ENCODE measurements at regions not wholly inside any gene's neighbourhood (a gene's known extent, or its start where the extent isn't known, plus 50 kb on each side); places are given as distances from the start of the nearest gene placed in this dataset.

GRCh38 chr3:30496066-30496966, 110.1 kb upstream of the TGFBR2 start:
- peak overlapping the region; percentile 98 for H2BK15ac ChIP-seq (ENCODE audit: low read depth, low read length)
- H3K4ac ChIP-seq (ENCODE audit: low read depth, low read length): peak overlapping the region; percentile 82
- no peaks in the 10 kb centered on the region for H4K20me1 ChIP-seq (ENCODE audit: insufficient read depth, low read length)
- H3K18ac ChIP-seq (ENCODE audit: low read depth, low read length): peak overlapping the region; percentile 71
- peaks cover 16% of the 10 kb centered on the region for H3K4me1 ChIP-seq (ENCODE audit: control insufficient read depth, insufficient read depth, low read length)
- peak overlapping the region; percentile 46 for H3K14ac ChIP-seq (replicated peaks; ENCODE audit: low read depth, low read length)
- peak overlapping the region; percentile 89 for H2BK120ac ChIP-seq (ENCODE audit: low read depth, low read length)
- H3K27me3 ChIP-seq (ENCODE audit: control insufficient read depth, insufficient read depth, low read length): no peaks in the 10 kb centered on the region
- no peaks in the 10 kb centered on the region for H3K9me3 ChIP-seq (ENCODE audit: control insufficient read depth, insufficient read depth, low read length)
- peak overlapping the region; percentile 48; the same call in 1 of the 2 replicates for H3K56ac ChIP-seq (ENCODE audit: extremely low read depth, insufficient read depth, low read length)
- peak overlapping the region; percentile 37 for H3K4me2 ChIP-seq (ENCODE audit: low read depth, low read length)
- H4K91ac ChIP-seq (ENCODE audit: insufficient read depth, low read depth, low read length): peak overlapping the region; percentile 82
- no peak overlapping the region for H3K4me3 ChIP-seq (ENCODE audit: insufficient read depth, low read depth, low read length)
- intact Hi-C loops (cut with micrococcal nuclease) (loop anchor here (2.0 to 5.0 kb wide), 2 partner anchors 110 to 196 kb away; partner anchors contain the start of gene TGFBR2), dilution Hi-C loops (cut with HindIII; ENCODE audit: low sequenced_read_pairs, unreplicated experiment) (no loop called here), in situ Hi-C loops (cut with MboI; ENCODE audit: low sequenced_read_pairs) (no loop called here)
- 11% methylated on average over 7 of the region's 15 CpGs; no CpG with 5 or more reads in 1 of the 2 experiments for WGBS, 2 experiments (ENCODE audit: extremely low coverage in 2 of 2, insufficient read length in 1 of 2)
- H3K79me1 ChIP-seq (ENCODE audit: low read depth in 1 of 2, low read length in 2 of 2): no peaks in the 10 kb centered on the region
- no TSS peak for BruUV-seq (replicated peaks)
- no peak overlapping the region for H2AK9ac ChIP-seq (replicated peaks; ENCODE audit: low read depth, low read length, poor library complexity)
- H2BK20ac ChIP-seq (ENCODE audit: low read depth, low read length): peak overlapping the region; percentile 94
- peak overlapping the region; percentile 75 for H2AK5ac ChIP-seq (ENCODE audit: low read depth, low read length)
- ATAC-seq (ENCODE audit: low read depth) (peak; percentile 79), DNase-seq (peak; percentile 81)
- H3K27ac ChIP-seq (ENCODE audit: insufficient read depth, low read length): peak overlapping the region; percentile 74
- TF ChIP-seq RCOR1 (IDR thresholded peaks at IDR 0.05; ENCODE audit: insufficient replicate concordance, low read length) (no peak), CHD1 (IDR thresholded peaks at IDR 0.05; ENCODE audit: low read depth, low read length) (no peak)
- H4K8ac ChIP-seq (ENCODE audit: low read depth in 2 of 2, low read length in 2 of 2): peak overlapping the region; percentile 33 to 83; a peak in 3 of 4 replicates
- H3K9me1 ChIP-seq (ENCODE audit: insufficient read depth, low read length): no peaks in the 10 kb centered on the region
- ChIA-PET CTCF (interaction anchor here (0.6 to 0.8 kb wide), 3 partner anchors 22 to 162 kb away, joined by 3 to 6 read pairs (median 4); no protein-coding TSS in a partner anchor), POLR2A (ENCODE audit: unreplicated experiment) (interaction anchor here (0.6 kb wide), 1 partner anchor 87 kb away, joined by 6 read pairs; no protein-coding TSS in a partner anchor)
- H4K5ac ChIP-seq (ENCODE audit: low read depth, low read length): peak overlapping the region; percentile 49
- no peaks in the 10 kb centered on the region for H3K36me3 ChIP-seq (ENCODE audit: control insufficient read depth, insufficient read depth, low read length)
- peak overlapping the region; percentile 6 for H3K9ac ChIP-seq (ENCODE audit: low read depth, low read length)
- peak overlapping the region; percentile 73 for H3K23ac ChIP-seq (ENCODE audit: low read depth, low read length)
- peak overlapping the region; percentile 75 for H2BK5ac ChIP-seq (ENCODE audit: low read depth, low read length, poor library complexity, severe bottlenecking)
- H2AFZ ChIP-seq (replicated peaks; ENCODE audit: low read length, poor library complexity): peak overlapping the region; percentile 71

Data from IMR-90 (cell line).